ENCODE measurements at regions not wholly inside any gene's neighbourhood (a gene's known extent, or its start where the extent isn't known, plus 50 kb on each side); places are given as distances from the start of the nearest gene placed in this dataset.

- Mint-ChIP-seq H3K27ac (no peak overlapping the region), H3K4me1 (no peaks in the 10 kb centered on the region), H3K9me3 (0 out of 3 replicates have a peak, but pooled peaks cover 3% of the 10 kb centered on the region), H3K4me3 (no peak overlapping the region), H3K36me3 (ENCODE audit: low read depth) (peaks cover 3% of the 10 kb centered on the region; the same call in 2 of the 3 replicates), H3K27me3 (ENCODE audit: insufficient read depth, low read depth, poor library complexity) (no peaks in the 10 kb centered on the region)
- H3K79me2 ChIP-seq (replicated peaks; ENCODE audit: insufficient read depth), result no peaks in the 10 kb centered on the region
- no peaks in the 10 kb centered on the region for H3K27me3 ChIP-seq (ENCODE audit: insufficient read depth)
- no peaks in the 10 kb centered on the region for H3K4me1 ChIP-seq (ENCODE audit: insufficient read depth)
- H3K4me3 ChIP-seq, result no peak overlapping the region
- no peaks in the 10 kb centered on the region for H4K20me1 ChIP-seq (replicated peaks; ENCODE audit: insufficient read depth)
- H3K27ac ChIP-seq (ENCODE audit: low read depth), result no peak overlapping the region
- TF ChIP-seq EZH2 (IDR thresholded peaks at IDR 0.05; ENCODE audit: low read depth, unreplicated experiment) (no peak), EZH2phosphoT487 (IDR thresholded peaks at IDR 0.05; ENCODE audit: unreplicated experiment) (no peak), CTCF (conservative IDR thresholded peaks at IDR 0.05; ENCODE audit: low read depth in 2 of 2) (no peak), ZNF462 (CRISPR knock-in tag; IDR thresholded peaks at IDR 0.05) (no peak), NANOG (IDR thresholded peaks at IDR 0.05; ENCODE audit: borderline replicate concordance) (no peak), ETS1 (IDR thresholded peaks at IDR 0.05) (no peak), REST (IDR thresholded peaks at IDR 0.05; ENCODE audit: unreplicated experiment) (no peak), JUNB (IDR thresholded peaks at IDR 0.05; ENCODE audit: unreplicated experiment) (no peak), STAT1 (IDR thresholded peaks at IDR 0.05; ENCODE audit: unreplicated experiment) (no peak), CREB1 (CRISPR knock-in tag; IDR thresholded peaks at IDR 0.05; ENCODE audit: low read depth) (no peak), POLR2AphosphoS5 (IDR thresholded peaks at IDR 0.05; ENCODE audit: low read depth) (no peak), ZNF114 (CRISPR knock-in tag; IDR thresholded peaks at IDR 0.05) (no peak), ZNF331 (CRISPR knock-in tag; IDR thresholded peaks at IDR 0.05; ENCODE audit: low read depth) (no peak)
- H3K9me2 ChIP-seq (ENCODE audit: insufficient read depth), result no peaks in the 10 kb centered on the region
- H3F3A ChIP-seq (replicated peaks; ENCODE audit: low read depth), result no peaks in the 10 kb centered on the region
- no peak overlapping the region for H2AFZ ChIP-seq
- DNase-seq (ENCODE audit: low spot score) (no peak), ATAC-seq (no peak)
- no peak overlapping the region for H3K4me2 ChIP-seq
- no peaks in the 10 kb centered on the region for H3K36me3 ChIP-seq (ENCODE audit: insufficient read depth)
Measured at GRCh38 chrX:92241249-92241648, 462.1 kb downstream of the PCDH11X start.
